ENCODE measurements at regions not wholly inside any gene's neighbourhood (a gene's known extent, or its start where the extent isn't known, plus 50 kb on each side); places are given as distances from the start of the nearest gene placed in this dataset.

- DNase-seq (ENCODE audit: low read depth in 1 of 2, low spot score in 1 of 2), result peak; percentile 28 to 66
- Histone ChIP-seq H3K4me3 (no peak overlapping the region), H3K9me3 (0 out of 3 replicates have a peak, but pooled peaks cover 2% of the 10 kb centered on the region), H3K4me2 (peak overlapping the region; percentile 58), H3K4me1 (peaks cover 44% of the 10 kb centered on the region), H3K27ac (peak overlapping the region; percentile 82 to 88)
- peak in 1 of 2 experiments; percentile 72; a peak in 3 of 6 replicates for ATAC-seq
- no peak for TF ChIP-seq MAZ (IDR thresholded peaks at IDR 0.05; ENCODE audit: borderline replicate concordance, low read depth, low read length)
- TF ChIP-seq HOXB5 (CRISPR knock-in tag; IDR thresholded peaks at IDR 0.05), result no peak
- no peak for TF ChIP-seq NR3C1 (IDR thresholded peaks at IDR 0.05)
- peak in 1 of 2 experiments; percentile 29; a peak in 1 of 4 replicates for TF ChIP-seq CEBPB (IDR thresholded peaks at IDR 0.05)
- TF ChIP-seq EHMT2 (IDR thresholded peaks at IDR 0.05; ENCODE audit: low read depth), result no peak
- TF ChIP-seq FOSL2 (IDR thresholded peaks at IDR 0.05), result peak; percentile 24; the same call in 1 of the 2 replicates
- TF ChIP-seq FOSL2 (CRISPR knock-in tag; IDR thresholded peaks at IDR 0.05), result peak; percentile 75
- TF ChIP-seq GATA3 (IDR thresholded peaks at IDR 0.05; ENCODE audit: borderline replicate concordance), result peak; percentile 64; the same call in 1 of the 2 replicates
- TF ChIP-seq RARB (CRISPR knock-in tag; IDR thresholded peaks at IDR 0.05), result no peak
- TF ChIP-seq, protein P1, sequence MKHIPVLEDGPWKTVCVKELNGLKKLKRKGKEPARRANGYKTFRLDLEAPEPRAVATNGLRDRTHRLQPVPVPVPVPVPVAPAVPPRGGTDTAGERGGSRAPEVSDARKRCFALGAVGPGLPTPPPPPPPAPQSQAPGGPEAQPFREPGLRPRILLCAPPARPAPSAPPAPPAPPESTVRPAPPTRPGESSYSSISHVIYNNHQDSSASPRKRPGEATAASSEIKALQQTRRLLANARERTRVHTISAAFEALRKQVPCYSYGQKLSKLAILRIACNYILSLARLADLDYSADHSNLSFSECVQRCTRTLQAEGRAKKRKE (CRISPR knock-in tag; IDR thresholded peaks at IDR 0.05; ENCODE audit: low read depth), result no peak
- TF ChIP-seq JUN (IDR thresholded peaks at IDR 0.05), result 0 out of 5 replicates have a peak, but pooled peaks of 1 of the 2 experiments have one; percentile 27
- TF ChIP-seq ZC3H11A (IDR thresholded peaks at IDR 0.05), result no peak
- TF ChIP-seq NPAS2 (CRISPR knock-in tag; IDR thresholded peaks at IDR 0.05; ENCODE audit: borderline replicate concordance), result no peak
- peak; percentile 73; the same call in 1 of the 2 replicates for TF ChIP-seq JUNB (IDR thresholded peaks at IDR 0.05)
- TF ChIP-seq HOXB13 (CRISPR knock-in tag; IDR thresholded peaks at IDR 0.05; ENCODE audit: low read depth), result no peak
- peak; percentile 85 for TF ChIP-seq MAFK (IDR thresholded peaks at IDR 0.05; ENCODE audit: partially characterized antibody)
- peak in 1 of 2 experiments; percentile 51; a peak in 2 of 5 replicates for TF ChIP-seq EP300 (IDR thresholded peaks at IDR 0.05)
- no peak for TF ChIP-seq RNF2 (IDR thresholded peaks at IDR 0.05; ENCODE audit: borderline replicate concordance, low read depth)
- TF ChIP-seq ELK1 (IDR thresholded peaks at IDR 0.05; ENCODE audit: low read depth, low read length), result no peak
- TF ChIP-seq, protein P2, sequence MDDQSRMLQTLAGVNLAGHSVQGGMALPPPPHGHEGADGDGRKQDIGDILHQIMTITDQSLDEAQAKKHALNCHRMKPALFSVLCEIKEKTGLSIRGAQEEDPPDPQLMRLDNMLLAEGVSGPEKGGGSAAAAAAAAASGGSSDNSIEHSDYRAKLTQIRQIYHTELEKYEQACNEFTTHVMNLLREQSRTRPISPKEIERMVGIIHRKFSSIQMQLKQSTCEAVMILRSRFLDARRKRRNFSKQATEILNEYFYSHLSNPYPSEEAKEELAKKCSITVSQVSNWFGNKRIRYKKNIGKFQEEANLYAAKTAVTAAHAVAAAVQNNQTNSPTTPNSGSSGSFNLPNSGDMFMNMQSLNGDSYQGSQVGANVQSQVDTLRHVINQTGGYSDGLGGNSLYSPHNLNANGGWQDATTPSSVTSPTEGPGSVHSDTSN (IDR thresholded peaks at IDR 0.05), result no peak
- TF ChIP-seq RCOR1 (IDR thresholded peaks at IDR 0.05; ENCODE audit: low read depth, low read length), result no peak
- no peak for TF ChIP-seq TFCP2L1 (CRISPR knock-in tag; IDR thresholded peaks at IDR 0.05)
- TF ChIP-seq, protein P3, sequence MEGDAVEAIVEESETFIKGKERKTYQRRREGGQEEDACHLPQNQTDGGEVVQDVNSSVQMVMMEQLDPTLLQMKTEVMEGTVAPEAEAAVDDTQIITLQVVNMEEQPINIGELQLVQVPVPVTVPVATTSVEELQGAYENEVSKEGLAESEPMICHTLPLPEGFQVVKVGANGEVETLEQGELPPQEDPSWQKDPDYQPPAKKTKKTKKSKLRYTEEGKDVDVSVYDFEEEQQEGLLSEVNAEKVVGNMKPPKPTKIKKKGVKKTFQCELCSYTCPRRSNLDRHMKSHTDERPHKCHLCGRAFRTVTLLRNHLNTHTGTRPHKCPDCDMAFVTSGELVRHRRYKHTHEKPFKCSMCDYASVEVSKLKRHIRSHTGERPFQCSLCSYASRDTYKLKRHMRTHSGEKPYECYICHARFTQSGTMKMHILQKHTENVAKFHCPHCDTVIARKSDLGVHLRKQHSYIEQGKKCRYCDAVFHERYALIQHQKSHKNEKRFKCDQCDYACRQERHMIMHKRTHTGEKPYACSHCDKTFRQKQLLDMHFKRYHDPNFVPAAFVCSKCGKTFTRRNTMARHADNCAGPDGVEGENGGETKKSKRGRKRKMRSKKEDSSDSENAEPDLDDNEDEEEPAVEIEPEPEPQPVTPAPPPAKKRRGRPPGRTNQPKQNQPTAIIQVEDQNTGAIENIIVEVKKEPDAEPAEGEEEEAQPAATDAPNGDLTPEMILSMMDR (IDR thresholded peaks at IDR 0.05), result no peak
- TF ChIP-seq, protein P4, sequence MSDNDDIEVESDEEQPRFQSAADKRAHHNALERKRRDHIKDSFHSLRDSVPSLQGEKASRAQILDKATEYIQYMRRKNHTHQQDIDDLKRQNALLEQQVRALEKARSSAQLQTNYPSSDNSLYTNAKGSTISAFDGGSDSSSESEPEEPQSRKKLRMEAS (IDR thresholded peaks at IDR 0.05), result no peak
- TF ChIP-seq, protein P5, sequence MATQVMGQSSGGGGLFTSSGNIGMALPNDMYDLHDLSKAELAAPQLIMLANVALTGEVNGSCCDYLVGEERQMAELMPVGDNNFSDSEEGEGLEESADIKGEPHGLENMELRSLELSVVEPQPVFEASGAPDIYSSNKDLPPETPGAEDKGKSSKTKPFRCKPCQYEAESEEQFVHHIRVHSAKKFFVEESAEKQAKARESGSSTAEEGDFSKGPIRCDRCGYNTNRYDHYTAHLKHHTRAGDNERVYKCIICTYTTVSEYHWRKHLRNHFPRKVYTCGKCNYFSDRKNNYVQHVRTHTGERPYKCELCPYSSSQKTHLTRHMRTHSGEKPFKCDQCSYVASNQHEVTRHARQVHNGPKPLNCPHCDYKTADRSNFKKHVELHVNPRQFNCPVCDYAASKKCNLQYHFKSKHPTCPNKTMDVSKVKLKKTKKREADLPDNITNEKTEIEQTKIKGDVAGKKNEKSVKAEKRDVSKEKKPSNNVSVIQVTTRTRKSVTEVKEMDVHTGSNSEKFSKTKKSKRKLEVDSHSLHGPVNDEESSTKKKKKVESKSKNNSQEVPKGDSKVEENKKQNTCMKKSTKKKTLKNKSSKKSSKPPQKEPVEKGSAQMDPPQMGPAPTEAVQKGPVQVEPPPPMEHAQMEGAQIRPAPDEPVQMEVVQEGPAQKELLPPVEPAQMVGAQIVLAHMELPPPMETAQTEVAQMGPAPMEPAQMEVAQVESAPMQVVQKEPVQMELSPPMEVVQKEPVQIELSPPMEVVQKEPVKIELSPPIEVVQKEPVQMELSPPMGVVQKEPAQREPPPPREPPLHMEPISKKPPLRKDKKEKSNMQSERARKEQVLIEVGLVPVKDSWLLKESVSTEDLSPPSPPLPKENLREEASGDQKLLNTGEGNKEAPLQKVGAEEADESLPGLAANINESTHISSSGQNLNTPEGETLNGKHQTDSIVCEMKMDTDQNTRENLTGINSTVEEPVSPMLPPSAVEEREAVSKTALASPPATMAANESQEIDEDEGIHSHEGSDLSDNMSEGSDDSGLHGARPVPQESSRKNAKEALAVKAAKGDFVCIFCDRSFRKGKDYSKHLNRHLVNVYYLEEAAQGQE (IDR thresholded peaks at IDR 0.05), result no peak
- no peak for TF ChIP-seq RFX5 (IDR thresholded peaks at IDR 0.05)
- TF ChIP-seq KDM5A (IDR thresholded peaks at IDR 0.05), result no peak
- 3% methylated on average over 2 of the region's 2 CpGs for WGBS (ENCODE audit: missing lambda C conversion rate)
- ChIA-PET POLR2A (interaction anchor here (1.5 kb wide), 1 partner anchor 12 kb away, joined by 3 read pairs; no protein-coding TSS in a partner anchor), CTCF (no interaction called here)
- FAIRE-seq, result no peak
Measured at GRCh38 chr1:55321942-55322341, 106.8 kb upstream of the USP24 start.
